ENCODE measurements at regions not wholly inside any gene's neighbourhood (a gene's known extent, or its start where the extent isn't known, plus 50 kb on each side); places are given as distances from the start of the nearest gene placed in this dataset.

- TF ChIP-seq ISL1 (CRISPR knock-in tag; IDR thresholded peaks at IDR 0.05) (0 out of 2 replicates have a peak, but pooled peaks have one; percentile 5), PATZ1 (CRISPR knock-in tag; IDR thresholded peaks at IDR 0.05; ENCODE audit: borderline replicate concordance) (no peak), TOX (CRISPR knock-in tag; IDR thresholded peaks at IDR 0.05; ENCODE audit: borderline replicate concordance) (no peak), TCF4 (CRISPR knock-in tag; IDR thresholded peaks at IDR 0.05; ENCODE audit: borderline replicate concordance) (no peak), ZFP30 (CRISPR knock-in tag; IDR thresholded peaks at IDR 0.05) (no peak), OSR1 (CRISPR knock-in tag; IDR thresholded peaks at IDR 0.05) (no peak), CSRNP3 (CRISPR knock-in tag; IDR thresholded peaks at IDR 0.05) (no peak), BACH2 (CRISPR knock-in tag; IDR thresholded peaks at IDR 0.05; ENCODE audit: borderline replicate concordance) (no peak), ESRRG (CRISPR knock-in tag; IDR thresholded peaks at IDR 0.05) (no peak), ZFP3 (CRISPR knock-in tag; IDR thresholded peaks at IDR 0.05) (no peak), POU6F1 (CRISPR knock-in tag; IDR thresholded peaks at IDR 0.05; ENCODE audit: borderline replicate concordance, low read depth) (no peak)
These were observed 238.3 kb downstream of the LOXHD1 start for GRCh38 chr18:46418663-46419260.

Data from SK-N-SH treated with all-trans-retinoic acid at 6 μM for 48 hours (cell line).